ENCODE measurements at regions not wholly inside any gene's neighbourhood (a gene's known extent, or its start where the extent isn't known, plus 50 kb on each side); places are given as distances from the start of the nearest gene placed in this dataset.

DNA sequence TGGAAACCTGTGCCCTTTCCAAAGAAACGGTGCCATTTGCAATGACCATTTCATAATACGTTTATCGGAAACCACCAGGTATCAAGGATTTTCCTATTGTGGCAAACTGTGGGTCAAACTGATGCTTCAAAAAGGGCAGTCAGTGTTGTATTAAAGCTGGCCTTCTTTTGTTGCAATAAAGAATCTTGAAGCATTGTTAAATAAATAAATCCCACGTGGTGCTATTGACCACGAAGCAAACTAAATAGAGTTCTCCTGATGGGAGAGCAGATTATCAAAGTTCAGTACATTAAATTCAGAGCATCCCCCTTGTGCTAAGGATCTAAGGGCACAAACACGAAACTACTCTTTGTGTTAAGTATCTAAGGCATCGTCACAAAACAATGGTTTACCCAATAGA lies 545.9 kb upstream of the MIR17HG start:
- Histone ChIP-seq H3K36me3 (ENCODE audit: insufficient read depth, low read length) (no peaks in the 10 kb centered on the region), H3K9me3 (ENCODE audit: low read depth, low read length) (no peaks in the 10 kb centered on the region), H3K4me2 (ENCODE audit: insufficient read depth, low read length) (no peak overlapping the region), H4K20me1 (ENCODE audit: insufficient read depth, low read length) (no peaks in the 10 kb centered on the region), H3K4me3 (ENCODE audit: insufficient read depth, low read length) (no peak overlapping the region), H3K79me2 (ENCODE audit: insufficient read depth, low read length) (no peaks in the 10 kb centered on the region), H3K27ac (ENCODE audit: low read depth, low read length) (no peak overlapping the region), H3K4me1 (ENCODE audit: insufficient read depth, low read length) (no peaks in the 10 kb centered on the region), H3K27me3 (ENCODE audit: insufficient read depth, low read length) (no peaks in the 10 kb centered on the region), H2AFZ (ENCODE audit: low read length) (no peak overlapping the region)
- DNase-seq (ENCODE audit: insufficient read length, low spot score, missing footprints) = no peak
- TF ChIP-seq, protein P1, sequence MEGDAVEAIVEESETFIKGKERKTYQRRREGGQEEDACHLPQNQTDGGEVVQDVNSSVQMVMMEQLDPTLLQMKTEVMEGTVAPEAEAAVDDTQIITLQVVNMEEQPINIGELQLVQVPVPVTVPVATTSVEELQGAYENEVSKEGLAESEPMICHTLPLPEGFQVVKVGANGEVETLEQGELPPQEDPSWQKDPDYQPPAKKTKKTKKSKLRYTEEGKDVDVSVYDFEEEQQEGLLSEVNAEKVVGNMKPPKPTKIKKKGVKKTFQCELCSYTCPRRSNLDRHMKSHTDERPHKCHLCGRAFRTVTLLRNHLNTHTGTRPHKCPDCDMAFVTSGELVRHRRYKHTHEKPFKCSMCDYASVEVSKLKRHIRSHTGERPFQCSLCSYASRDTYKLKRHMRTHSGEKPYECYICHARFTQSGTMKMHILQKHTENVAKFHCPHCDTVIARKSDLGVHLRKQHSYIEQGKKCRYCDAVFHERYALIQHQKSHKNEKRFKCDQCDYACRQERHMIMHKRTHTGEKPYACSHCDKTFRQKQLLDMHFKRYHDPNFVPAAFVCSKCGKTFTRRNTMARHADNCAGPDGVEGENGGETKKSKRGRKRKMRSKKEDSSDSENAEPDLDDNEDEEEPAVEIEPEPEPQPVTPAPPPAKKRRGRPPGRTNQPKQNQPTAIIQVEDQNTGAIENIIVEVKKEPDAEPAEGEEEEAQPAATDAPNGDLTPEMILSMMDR (IDR thresholded peaks at IDR 0.05; ENCODE audit: extremely low read depth, low read depth, low read length) = no peak

DNA sequence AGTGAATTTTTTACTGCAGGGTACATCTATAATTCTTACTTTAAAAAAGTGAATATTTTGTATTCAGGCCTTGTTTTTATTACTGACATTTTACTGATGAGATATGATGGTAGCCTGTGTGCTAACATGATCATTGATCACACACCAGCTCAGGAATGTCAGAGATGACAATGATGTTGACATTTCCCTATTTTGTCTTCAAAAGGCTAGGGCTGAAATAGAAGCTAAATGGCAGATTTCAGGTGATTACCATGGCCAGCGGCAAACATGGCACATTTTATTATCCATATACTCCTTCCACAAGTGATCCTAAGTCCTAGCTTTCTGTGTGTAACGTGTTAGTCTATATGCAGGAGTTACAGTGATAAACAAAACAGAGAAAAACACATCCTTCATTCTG lies 544.3 kb upstream of the MIR17HG start:
- DNase-seq (ENCODE audit: insufficient read length, low spot score, missing footprints) = no peak
- TF ChIP-seq, protein P1 (IDR thresholded peaks at IDR 0.05; ENCODE audit: extremely low read depth, low read depth, low read length) = no peak

DNA sequence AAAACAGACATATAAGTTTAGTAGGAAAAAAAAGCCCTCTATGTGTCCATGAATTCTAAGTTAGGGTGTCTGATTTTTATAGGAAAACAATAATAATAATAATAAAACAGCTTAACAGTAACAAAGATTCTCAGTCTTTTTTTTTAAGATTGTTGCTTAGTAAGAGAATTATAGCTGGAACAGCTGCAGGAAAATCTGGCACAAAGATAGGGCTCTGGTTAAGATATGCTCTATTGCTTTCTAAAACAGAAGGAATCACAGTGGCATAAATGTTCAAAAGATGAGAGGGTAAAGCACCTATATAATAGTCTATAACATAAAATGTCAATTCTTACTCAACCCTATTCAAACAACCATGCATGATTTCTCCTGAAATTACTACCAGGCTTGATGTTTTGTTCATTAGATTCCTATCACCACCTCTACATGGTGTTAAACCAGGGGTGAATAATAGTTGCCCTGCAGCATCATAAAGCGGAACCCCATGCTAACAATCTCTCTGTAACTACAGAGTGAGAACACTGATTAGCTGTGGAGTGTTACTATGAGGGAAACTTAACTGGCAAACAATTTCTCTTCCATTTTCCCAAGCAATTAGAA lies 541.4 kb upstream of the MIR17HG start:
- no peaks in the 10 kb centered on the region for H4K20me1 ChIP-seq (ENCODE audit: insufficient read depth, low read length)
- no peaks in the 10 kb centered on the region for H3K27me3 ChIP-seq (ENCODE audit: insufficient read depth, low read length)
- no peak overlapping the region for H3K27ac ChIP-seq (ENCODE audit: low read depth, low read length)
- no peaks in the 10 kb centered on the region for H3K4me1 ChIP-seq (ENCODE audit: insufficient read depth, low read length)
- peaks cover 5% of the 10 kb centered on the region for H3K9me3 ChIP-seq (ENCODE audit: low read depth, low read length)
- H3K79me2 ChIP-seq (ENCODE audit: insufficient read depth, low read length) = no peaks in the 10 kb centered on the region
- H3K36me3 ChIP-seq (ENCODE audit: insufficient read depth, low read length) = no peaks in the 10 kb centered on the region
- H3K4me2 ChIP-seq (ENCODE audit: insufficient read depth, low read length) = no peak overlapping the region
- DNase-seq (ENCODE audit: insufficient read length, low spot score, missing footprints) = no peak
- TF ChIP-seq, protein P1 (IDR thresholded peaks at IDR 0.05; ENCODE audit: extremely low read depth, low read depth, low read length) = no peak
- no peak overlapping the region for H2AFZ ChIP-seq (ENCODE audit: low read length)
- H3K4me3 ChIP-seq (ENCODE audit: insufficient read depth, low read length) = no peak overlapping the region

More for the DNA sequence above, 544.3 kb upstream of the MIR17HG start:
- Histone ChIP-seq H3K4me2 (ENCODE audit: insufficient read depth, low read length) (no peak overlapping the region), H3K27me3 (ENCODE audit: insufficient read depth, low read length) (no peaks in the 10 kb centered on the region), H3K36me3 (ENCODE audit: insufficient read depth, low read length) (no peaks in the 10 kb centered on the region), H4K20me1 (ENCODE audit: insufficient read depth, low read length) (no peaks in the 10 kb centered on the region), H3K4me3 (ENCODE audit: insufficient read depth, low read length) (no peak overlapping the region), H2AFZ (ENCODE audit: low read length) (no peak overlapping the region), H3K4me1 (ENCODE audit: insufficient read depth, low read length) (no peaks in the 10 kb centered on the region), H3K9me3 (ENCODE audit: low read depth, low read length) (peaks cover 5% of the 10 kb centered on the region), H3K27ac (ENCODE audit: low read depth, low read length) (no peak overlapping the region), H3K79me2 (ENCODE audit: insufficient read depth, low read length) (no peaks in the 10 kb centered on the region)

DNA sequence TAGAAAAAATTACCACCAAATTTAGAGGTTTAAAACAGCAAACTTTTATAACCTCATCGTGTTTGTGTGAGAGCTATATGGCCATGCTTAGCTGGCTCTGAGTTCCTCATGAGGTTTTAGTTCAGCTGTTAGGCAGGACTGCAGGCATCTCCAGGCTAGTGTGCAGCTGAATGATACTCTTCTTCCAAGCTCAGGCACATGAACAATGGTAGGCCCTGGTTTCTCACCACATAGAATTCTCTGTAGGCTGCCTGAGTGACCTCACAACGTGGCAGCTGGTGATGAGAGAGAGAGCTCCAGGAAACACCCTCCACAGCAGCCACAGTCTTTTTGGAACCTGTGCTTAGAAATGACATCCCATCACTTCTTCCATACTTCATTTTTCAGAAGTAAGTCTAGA lies 540.6 kb upstream of the MIR17HG start:
- Histone ChIP-seq H3K36me3 (ENCODE audit: insufficient read depth, low read length) (no peaks in the 10 kb centered on the region), H3K4me2 (ENCODE audit: insufficient read depth, low read length) (no peak overlapping the region), H3K9me3 (ENCODE audit: low read depth, low read length) (peaks cover 5% of the 10 kb centered on the region), H3K27ac (ENCODE audit: low read depth, low read length) (no peak overlapping the region), H3K4me1 (ENCODE audit: insufficient read depth, low read length) (no peaks in the 10 kb centered on the region), H3K79me2 (ENCODE audit: insufficient read depth, low read length) (no peaks in the 10 kb centered on the region), H3K4me3 (ENCODE audit: insufficient read depth, low read length) (no peak overlapping the region), H3K27me3 (ENCODE audit: insufficient read depth, low read length) (no peaks in the 10 kb centered on the region), H4K20me1 (ENCODE audit: insufficient read depth, low read length) (no peaks in the 10 kb centered on the region), H2AFZ (ENCODE audit: low read length) (no peak overlapping the region)
- no peak for DNase-seq (ENCODE audit: insufficient read length, low spot score, missing footprints)
- TF ChIP-seq, protein P1 (IDR thresholded peaks at IDR 0.05; ENCODE audit: extremely low read depth, low read depth, low read length) = no peak

Data from osteoblast (primary cell).